Neural progenitor cell (in vitro differentiated cells): ENCODE measurements at regions not wholly inside any gene's neighbourhood (a gene's known extent, or its start where the extent isn't known, plus 50 kb on each side); places are given as distances from the start of the nearest gene placed in this dataset.

Source experiments
- DNase-seq: peaks from one replicate; pipeline ENCODE4 v3.0.0-alpha.2; 2016; ENCODE audit warnings: low spot score
- H2AFZ ChIP-seq: fragments of 200-600 bp; sonication (generic); replicated peaks from 2 replicates; pipeline ENCODE4 v1.6.1; 2016; ENCODE audit warnings: antibody characterized with exemption
- H3F3A ChIP-seq: fragments of 200-600 bp; sonication (generic); 2 replicates; pipeline ENCODE4 v1.6.1; 2016; ENCODE audit warnings: antibody characterized with exemption, low read depth
- H3K27ac ChIP-seq: fragments of 200-600 bp; sonication (generic); 2 replicates; pipeline ENCODE4 v1.5.1; 2016; ENCODE audit warnings: mild to moderate bottlenecking
- H3K27me3 ChIP-seq: fragments of 200-600 bp; sonication (generic); 2 replicates; pipeline ENCODE4 v1.6.1; 2016; ENCODE audit warnings: mild to moderate bottlenecking, moderate library complexity
- H3K36me3 ChIP-seq: fragments of 200-600 bp; sonication (generic); 2 replicates; pipeline ENCODE4 v1.5.1; 2016
- H3K4me1 ChIP-seq: fragments of 200-600 bp; sonication (generic); 2 replicates; pipeline ENCODE4 v1.6.1; 2016; ENCODE audit warnings: mixed run types
- H3K4me2 ChIP-seq: fragments of 200-600 bp; sonication (generic); 2 replicates; pipeline ENCODE4 v1.6.1; 2016
- H3K4me3 ChIP-seq: fragments of 200-600 bp; sonication (generic); 2 replicates; pipeline ENCODE4 v1.5.1; 2016
- H3K79me2 ChIP-seq: fragments of 200-600 bp; sonication (generic); 2 replicates; pipeline ENCODE4 v1.6.1; 2016; ENCODE audit warnings: low read depth
- H3K9ac ChIP-seq: fragments of 200-600 bp; sonication (generic); 2 replicates; pipeline ENCODE4 v1.6.1; 2016
- H3K9me3 ChIP-seq: fragments of 200-600 bp; sonication (generic); 2 replicates; pipeline ENCODE4 v1.5.1; 2016; ENCODE audit warnings: low read depth
- H4K20me1 ChIP-seq: fragments of 200-600 bp; sonication (generic); 2 replicates; pipeline ENCODE4 v1.6.1; 2016; ENCODE audit warnings: low read depth
- H3K27ac Mint-ChIP-seq: 3 replicates; pipeline ENCODE4 v1.8.0; 2021; ENCODE audit warnings: mixed read lengths
- H3K27me3 Mint-ChIP-seq: 2 replicates; pipeline ENCODE4 v1.8.0; 2022; ENCODE audit warnings: low read depth, mild to moderate bottlenecking, inconsistent platforms, moderate library complexity, mixed read lengths; ENCODE audit not compliant: insufficient read depth
- H3K36me3 Mint-ChIP-seq: 3 replicates; pipeline ENCODE4 v1.8.0; 2021; ENCODE audit warnings: mixed read lengths
- H3K4me1 Mint-ChIP-seq: 3 replicates; pipeline ENCODE4 v1.8.0; 2021; ENCODE audit warnings: mixed read lengths
- H3K4me3 Mint-ChIP-seq: 3 replicates; pipeline ENCODE4 v1.8.0; 2021; ENCODE audit warnings: mild to moderate bottlenecking, moderate library complexity, mixed read lengths
- H3K9me3 Mint-ChIP-seq: 3 replicates; pipeline ENCODE4 v1.8.0; 2020; ENCODE audit warnings: mixed read lengths
- EZH2 ChIP-seq: fragments of 200-600 bp; sonication (generic); IDR thresholded peaks from 2 replicates; pipeline ENCODE4 v1.6.1; 2017; ENCODE audit warnings: antibody characterized with exemption, mild to moderate bottlenecking, moderate library complexity
- EZH2phosphoT487 ChIP-seq: fragments of 200-600 bp; sonication (generic); IDR thresholded peaks from 2 replicates; pipeline ENCODE4 v1.6.1; 2017; ENCODE audit warnings: antibody characterized with exemption
- TF ChIP-seq, protein P1 (sequence below): fragments of 200-600 bp; sonication (generic); IDR thresholded peaks from 2 replicates; pipeline ENCODE4 v1.5.1; 2017; ENCODE audit warnings: antibody characterized with exemption, mild to moderate bottlenecking

DNA sequence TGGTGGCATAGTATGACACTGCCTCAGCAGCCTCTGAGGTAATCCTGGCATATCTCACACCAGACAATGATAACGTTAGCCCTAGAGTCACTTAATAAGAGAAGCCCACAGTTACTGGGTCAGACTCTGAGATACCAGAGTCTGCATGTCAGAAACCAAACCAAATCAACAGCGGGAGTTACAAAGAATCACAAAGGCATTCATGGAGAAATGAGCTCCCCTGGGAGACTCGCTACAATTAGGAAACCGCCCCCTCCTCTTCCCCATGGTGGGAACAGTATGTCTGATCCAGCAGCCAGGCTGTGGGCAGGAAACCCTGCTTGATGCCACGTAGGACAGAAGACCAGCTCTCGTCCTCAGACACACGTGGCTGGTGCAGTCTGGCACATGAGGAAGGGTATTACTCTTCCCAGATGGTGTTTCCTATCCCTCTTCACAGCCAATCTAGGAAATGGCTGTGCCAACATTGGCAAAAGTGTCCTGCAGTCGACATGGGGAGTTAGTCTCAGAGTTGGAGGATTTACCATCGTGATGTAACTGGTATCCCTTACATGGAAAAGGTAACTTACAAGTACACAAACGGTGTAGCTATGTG lies 485.4 kb downstream of the ZNF608 start:
- Mint-ChIP-seq H3K36me3 (peaks cover under 1% of the 10 kb centered on the region), H3K27me3 (peaks cover 11% of the 10 kb centered on the region), H3K27ac (peak overlapping the region; percentile 20), H3K4me3 (no peak overlapping the region), H3K9me3 (peaks cover 16% of the 10 kb centered on the region), H3K4me1 (peaks cover 10% of the 10 kb centered on the region)
- DNase-seq: peak; percentile 20
- Histone ChIP-seq H3K9ac (no peak overlapping the region), H3K27ac (no peak overlapping the region), H3K9me3 (no peaks in the 10 kb centered on the region), H3F3A (peaks cover 46% of the 10 kb centered on the region), H3K4me1 (peaks cover 46% of the 10 kb centered on the region), H3K36me3 (no peaks in the 10 kb centered on the region), H3K4me2 (peak overlapping the region; percentile 36), H2AFZ (no peak overlapping the region), H3K79me2 (no peaks in the 10 kb centered on the region), H3K27me3 (no peaks in the 10 kb centered on the region), H4K20me1 (no peaks in the 10 kb centered on the region), H3K4me3 (no peak overlapping the region)
- TF ChIP-seq EZH2phosphoT487 (no peak), EZH2 (no peak)
- TF ChIP-seq, protein P1, sequence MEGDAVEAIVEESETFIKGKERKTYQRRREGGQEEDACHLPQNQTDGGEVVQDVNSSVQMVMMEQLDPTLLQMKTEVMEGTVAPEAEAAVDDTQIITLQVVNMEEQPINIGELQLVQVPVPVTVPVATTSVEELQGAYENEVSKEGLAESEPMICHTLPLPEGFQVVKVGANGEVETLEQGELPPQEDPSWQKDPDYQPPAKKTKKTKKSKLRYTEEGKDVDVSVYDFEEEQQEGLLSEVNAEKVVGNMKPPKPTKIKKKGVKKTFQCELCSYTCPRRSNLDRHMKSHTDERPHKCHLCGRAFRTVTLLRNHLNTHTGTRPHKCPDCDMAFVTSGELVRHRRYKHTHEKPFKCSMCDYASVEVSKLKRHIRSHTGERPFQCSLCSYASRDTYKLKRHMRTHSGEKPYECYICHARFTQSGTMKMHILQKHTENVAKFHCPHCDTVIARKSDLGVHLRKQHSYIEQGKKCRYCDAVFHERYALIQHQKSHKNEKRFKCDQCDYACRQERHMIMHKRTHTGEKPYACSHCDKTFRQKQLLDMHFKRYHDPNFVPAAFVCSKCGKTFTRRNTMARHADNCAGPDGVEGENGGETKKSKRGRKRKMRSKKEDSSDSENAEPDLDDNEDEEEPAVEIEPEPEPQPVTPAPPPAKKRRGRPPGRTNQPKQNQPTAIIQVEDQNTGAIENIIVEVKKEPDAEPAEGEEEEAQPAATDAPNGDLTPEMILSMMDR: no peak

DNA sequence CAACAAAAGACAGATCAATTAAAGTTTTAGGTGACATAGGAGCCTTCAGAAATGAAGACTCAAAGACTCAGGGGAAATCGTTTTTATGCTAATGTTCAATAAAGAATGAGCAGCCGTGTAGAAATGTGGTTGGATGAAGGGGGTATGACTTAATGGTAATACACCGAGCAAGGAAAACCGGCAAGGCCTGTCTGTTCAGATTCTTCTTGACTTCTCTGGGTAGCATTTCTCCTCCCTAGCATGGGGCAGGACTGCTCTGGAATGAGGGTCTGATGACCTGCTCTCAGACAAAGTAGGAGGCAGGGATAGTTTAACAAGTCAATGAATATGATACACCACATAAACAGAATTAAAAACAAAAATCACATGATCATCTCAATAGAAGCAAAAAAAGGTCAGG lies 487.4 kb downstream of the ZNF608 start:
- Histone ChIP-seq H3K27me3 (no peaks in the 10 kb centered on the region), H3K4me2 (no peak overlapping the region), H3K9me3 (no peaks in the 10 kb centered on the region), H3K36me3 (no peaks in the 10 kb centered on the region), H2AFZ (no peak overlapping the region), H3K9ac (no peak overlapping the region), H3K4me1 (peaks cover 33% of the 10 kb centered on the region), H4K20me1 (no peaks in the 10 kb centered on the region), H3K27ac (no peak overlapping the region), H3F3A (peaks cover 32% of the 10 kb centered on the region), H3K4me3 (no peak overlapping the region), H3K79me2 (no peaks in the 10 kb centered on the region)
- peaks cover 3% of the 10 kb centered on the region for H3K36me3 Mint-ChIP-seq
- peaks cover 7% of the 10 kb centered on the region for H3K27me3 Mint-ChIP-seq
- H3K4me1 Mint-ChIP-seq: peaks cover 2% of the 10 kb centered on the region
- peak overlapping the region; percentile 11 for H3K27ac Mint-ChIP-seq
- no peak overlapping the region for H3K4me3 Mint-ChIP-seq
- TF ChIP-seq, protein P1: no peak
- no peak for TF ChIP-seq EZH2phosphoT487
- TF ChIP-seq EZH2: no peak
- DNase-seq: no peak
- H3K9me3 Mint-ChIP-seq: peaks cover 28% of the 10 kb centered on the region

DNA sequence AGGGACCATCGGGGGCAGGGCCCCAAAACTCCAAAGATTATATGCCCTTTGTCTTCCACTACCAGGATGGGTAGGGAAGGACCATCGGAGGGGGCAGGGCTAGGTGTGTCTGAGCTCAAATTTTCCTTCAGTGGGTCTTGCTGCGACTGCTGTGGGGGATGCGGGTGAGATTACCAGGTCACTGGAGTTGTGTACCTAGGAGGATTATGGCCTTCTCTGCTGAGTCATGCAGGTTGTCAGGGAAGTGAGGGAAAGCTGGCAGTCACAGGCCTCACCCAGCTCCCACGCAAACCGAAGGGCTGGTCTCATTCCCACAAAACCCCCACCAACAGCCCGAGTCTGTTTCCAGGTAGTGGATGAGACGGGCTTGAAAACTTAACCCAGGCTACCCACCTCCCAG lies 489.4 kb downstream of the ZNF608 start:
- Histone ChIP-seq H3K36me3 (no peaks in the 10 kb centered on the region), H3K4me2 (no peak overlapping the region), H3K9ac (no peak overlapping the region), H4K20me1 (no peaks in the 10 kb centered on the region), H3K27ac (no peak overlapping the region), H3K79me2 (no peaks in the 10 kb centered on the region), H3K9me3 (no peaks in the 10 kb centered on the region), H3K4me1 (peaks cover 31% of the 10 kb centered on the region), H2AFZ (no peak overlapping the region), H3F3A (peaks cover 13% of the 10 kb centered on the region), H3K27me3 (no peaks in the 10 kb centered on the region), H3K4me3 (no peak overlapping the region)
- peaks cover 19% of the 10 kb centered on the region for H3K4me1 Mint-ChIP-seq
- H3K27ac Mint-ChIP-seq: no peak overlapping the region
- peaks cover 3% of the 10 kb centered on the region for H3K36me3 Mint-ChIP-seq
- TF ChIP-seq EZH2phosphoT487 (no peak), EZH2 (no peak)
- TF ChIP-seq, protein P1: no peak
- peaks cover 7% of the 10 kb centered on the region for H3K27me3 Mint-ChIP-seq
- no peak overlapping the region for H3K4me3 Mint-ChIP-seq
- no peak for DNase-seq
- peaks cover 28% of the 10 kb centered on the region for H3K9me3 Mint-ChIP-seq
